Tibial artery (tissue), 4 donors: ENCODE measurements at regions not wholly inside any gene's neighbourhood (a gene's known extent, or its start where the extent isn't known, plus 50 kb on each side); places are given as distances from the start of the nearest gene placed in this dataset.

ENCODE experiments used
- DNase-seq, 2 donors: peaks; one replicate each; pipeline ENCODE4 v3.0.0-alpha.2; 2019
- H3K27ac ChIP-seq, 2 donors: fragments of 200-600 bp; sonication (generic) in 1 of 2; 1 replicate in 1 of 2; 2 replicates in 1 of 2; pipeline ENCODE4 v1.5.1; 2018 to 2019; ENCODE audit warnings: mild to moderate bottlenecking in 1 of 2
- H3K27me3 ChIP-seq, 2 donors: fragments of 200-600 bp; sonication (generic) in 1 of 2; one replicate each; pipeline versions ENCODE4 v1.5.1 to v1.6.0; 2016 to 2019
- H3K36me3 ChIP-seq, 3 donors: fragments of 200-600 bp; sonication (generic) in 2 of 3; one replicate each; pipeline ENCODE4 v1.5.1; 2016 to 2019; ENCODE audit warnings: mild to moderate bottlenecking in 2 of 3
- H3K4me1 ChIP-seq, 4 donors: fragments of 200-600 bp; sonication (generic) in 2 of 4; 1 replicate in 3 of 4; 2 replicates in 1 of 4; pipeline ENCODE4 v1.5.1; 2016 to 2019
- H3K4me3 ChIP-seq, 2 donors: fragments of 200-600 bp; sonication (generic) in 1 of 2; 1 replicate in 1 of 2; 2 replicates in 1 of 2; pipeline ENCODE4 v1.5.1; 2018 to 2019; ENCODE audit warnings: mild to moderate bottlenecking in 2 of 2
- H3K9me3 ChIP-seq, 3 donors: fragments of 200-600 bp; sonication (generic) in 1 of 3; one replicate each; pipeline ENCODE4 v1.5.1; 2016 to 2019
- CTCF ChIP-seq, 2 experiments: fragments of 200-600 bp in 1 of 2; fragments of 450-650 bp in 1 of 2; IDR thresholded peaks; one replicate each; pipeline ENCODE4 v1.5.1; 2017 to 2019; ENCODE audit warnings: antibody characterized with exemption in 2 of 2, mild to moderate bottlenecking in 1 of 2, moderate library complexity in 1 of 2
- intact Hi-C: fragments of 100-400 bp; cut with DNase I; formaldehyde crosslinking; loops from one replicate; pipeline ENCODE4 v1.15.0; 2023; ENCODE audit warnings: low total_unique reads

- no peak for DNase-seq
- Histone ChIP-seq H3K27ac (no peak overlapping the region), H3K4me1 (no peaks in the 10 kb centered on the region), H3K27me3 (no peaks in the 10 kb centered on the region), H3K4me3 (no peak overlapping the region), H3K9me3 (no peaks in the 10 kb centered on the region), H3K36me3 (no peaks in the 10 kb centered on the region)
- intact Hi-C loops: no loop called here
- no peak for TF ChIP-seq CTCF (IDR thresholded peaks at IDR 0.05)
These were observed 265.0 kb downstream of the DUSP6 start for GRCh38 chr12:89087149-89087825.

DNA sequence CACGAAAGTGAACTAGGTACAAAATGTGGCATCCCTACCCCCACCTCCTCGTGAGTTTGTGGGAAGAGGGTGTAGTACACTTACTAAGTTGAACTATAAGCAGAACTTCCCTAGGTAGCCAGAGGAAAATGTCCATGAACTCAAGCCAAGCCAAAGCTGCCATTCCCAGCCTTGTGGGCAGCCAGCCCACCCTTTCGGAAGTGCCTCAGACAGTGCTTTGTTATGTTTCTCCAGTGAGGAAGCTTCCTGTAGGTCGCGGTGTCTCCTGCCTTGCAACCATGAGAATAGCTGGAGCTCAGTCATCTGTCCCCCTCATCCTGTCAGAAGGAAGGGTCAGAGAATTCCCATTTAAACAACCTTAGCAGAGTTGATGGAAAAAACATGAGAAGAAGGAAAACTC is 266.9 kb downstream of the DUSP6 start:
- no peak for TF ChIP-seq CTCF (IDR thresholded peaks at IDR 0.05)
- no peak overlapping the region for H3K27ac ChIP-seq
- DNase-seq: no peak
- no peaks in the 10 kb centered on the region for H3K27me3 ChIP-seq
- intact Hi-C loops: no loop called here
- no peaks in the 10 kb centered on the region for H3K36me3 ChIP-seq
- no peaks in the 10 kb centered on the region for H3K4me1 ChIP-seq
- H3K4me3 ChIP-seq: no peak overlapping the region
- H3K9me3 ChIP-seq: no peaks in the 10 kb centered on the region

GRCh38 chr12:89084751-89085150 is 267.6 kb downstream of the DUSP6 start:
- no peak overlapping the region for H3K4me3 ChIP-seq
- intact Hi-C loops: no loop called here
- no peaks in the 10 kb centered on the region for H3K27me3 ChIP-seq
- no peak for TF ChIP-seq CTCF (IDR thresholded peaks at IDR 0.05)
- H3K36me3 ChIP-seq: no peaks in the 10 kb centered on the region
- DNase-seq: no peak
- no peaks in the 10 kb centered on the region for H3K4me1 ChIP-seq
- no peak overlapping the region for H3K27ac ChIP-seq
- no peaks in the 10 kb centered on the region for H3K9me3 ChIP-seq

- Histone ChIP-seq H3K36me3 (no peaks in the 10 kb centered on the region), H3K9me3 (no peaks in the 10 kb centered on the region), H3K27me3 (no peaks in the 10 kb centered on the region), H3K4me1 (no peaks in the 10 kb centered on the region), H3K4me3 (no peak overlapping the region), H3K27ac (no peak overlapping the region)
- DNase-seq: no peak
- TF ChIP-seq CTCF (IDR thresholded peaks at IDR 0.05): no peak
- intact Hi-C loops: no loop called here
These were observed 268.8 kb downstream of the DUSP6 start for GRCh38 chr12:89083491-89083890.

DNA sequence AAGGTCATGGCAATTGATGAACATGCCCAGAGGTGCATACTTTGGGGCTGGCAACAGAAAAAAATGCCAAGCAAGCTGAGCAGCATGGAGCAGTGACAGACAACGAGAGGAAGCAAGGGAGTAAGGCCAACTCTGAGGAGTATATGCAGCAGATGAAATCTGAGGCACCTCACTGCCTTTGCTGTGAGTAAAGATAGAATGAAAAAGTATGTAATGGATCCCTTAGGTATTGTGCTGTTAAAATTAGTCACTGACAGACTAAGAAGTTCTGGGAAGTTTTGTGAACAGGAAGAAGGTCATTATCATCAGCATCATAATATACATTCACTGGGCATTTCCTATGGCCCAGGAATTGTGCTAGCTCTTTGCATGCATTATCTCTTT is 269.9 kb downstream of the DUSP6 start:
- Histone ChIP-seq H3K27me3 (no peaks in the 10 kb centered on the region), H3K4me1 (no peaks in the 10 kb centered on the region), H3K36me3 (no peaks in the 10 kb centered on the region), H3K4me3 (no peak overlapping the region), H3K9me3 (no peaks in the 10 kb centered on the region), H3K27ac (no peak overlapping the region)
- intact Hi-C loops: no loop called here
- no peak for TF ChIP-seq CTCF (IDR thresholded peaks at IDR 0.05)
- no peak for DNase-seq
